ENCODE measurements at regions not wholly inside any gene's neighbourhood (a gene's known extent, or its start where the extent isn't known, plus 50 kb on each side); places are given as distances from the start of the nearest gene placed in this dataset.

DNA sequence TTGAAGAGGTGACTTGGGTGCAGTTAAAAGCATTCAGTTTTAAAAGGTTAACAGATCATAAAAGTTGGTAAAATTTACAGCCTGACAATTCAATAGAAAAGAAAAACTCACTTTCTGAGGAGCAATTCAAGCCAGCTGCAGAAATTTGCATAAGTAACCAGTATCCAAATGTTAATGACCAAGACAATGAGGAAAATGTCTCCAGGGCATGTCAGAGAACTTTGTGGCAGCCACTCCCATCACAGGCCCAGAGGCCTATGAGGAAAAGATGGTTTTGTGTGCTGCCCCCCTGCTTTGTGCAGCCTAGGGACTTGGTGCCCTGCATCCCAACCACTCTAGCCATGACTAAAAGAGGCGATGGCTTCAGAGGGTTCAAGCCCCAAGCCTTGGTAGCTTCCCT, 1406.5 kb upstream of the ACO1 start:
- Histone ChIP-seq H3K27ac (ENCODE audit: control insufficient read depth, insufficient read depth, low read length) (no peak overlapping the region), H3K4me2 (ENCODE audit: control insufficient read depth, extremely low read depth, insufficient read depth, low read depth, low read length) (no peak overlapping the region), H3K79me2 (ENCODE audit: control insufficient read depth, insufficient read depth, low read length) (no peaks in the 10 kb centered on the region), H3K36me3 (ENCODE audit: control insufficient read depth in 2 of 2, extremely low read depth in 1 of 2, insufficient read depth in 2 of 2, low read length in 2 of 2) (no peaks in the 10 kb centered on the region), H3K9ac (ENCODE audit: control insufficient read depth, extremely low read depth, insufficient read depth, low read length) (no peak overlapping the region), H3K9me3 (ENCODE audit: control insufficient read depth, low read depth, low read length) (no peaks in the 10 kb centered on the region), H3K9me1 (ENCODE audit: control insufficient read depth, extremely low read depth, insufficient read depth, low read length) (no peaks in the 10 kb centered on the region), H3K27me3 (ENCODE audit: control insufficient read depth, extremely low read depth, insufficient read depth, low read length) (no peaks in the 10 kb centered on the region), H3K4me3 (ENCODE audit: control insufficient read depth in 2 of 3, extremely low read depth in 1 of 3, insufficient read depth in 2 of 3, low read depth in 1 of 3, low read length in 3 of 3) (no peak overlapping the region), H4K20me1 (ENCODE audit: control insufficient read depth, extremely low read depth, insufficient read depth, low read length) (no peaks in the 10 kb centered on the region), H2AFZ (ENCODE audit: control insufficient read depth, low read length) (no peak overlapping the region), H3K4me1 (ENCODE audit: control insufficient read depth, extremely low read depth, insufficient read depth, low read length) (no peaks in the 10 kb centered on the region)
- no peak for TF ChIP-seq CTCF (optimal IDR thresholded peaks at IDR 0.05 in 1 of 3, IDR thresholded peaks at IDR 0.05 in 1 of 3, conservative IDR thresholded peaks at IDR 0.05 in 1 of 3; ENCODE audit: extremely low read depth in 1 of 3, insufficient read depth in 2 of 3, low read length in 3 of 3)
- TF ChIP-seq EZH2 (IDR thresholded peaks at IDR 0.05; ENCODE audit: low read length) = no peak
- no peak for FAIRE-seq
- no peak for DNase-seq (ENCODE audit: low read depth, low spot score)
- dilution Hi-C loops (cut with MboI; ENCODE audit: extremely low pct_ligation_motif_present, low sequenced_read_pairs) = no loop called here

GRCh38 chr9:30982301-30982700, 1402.1 kb upstream of the ACO1 start:
- H3K27me3 ChIP-seq (ENCODE audit: control insufficient read depth, extremely low read depth, insufficient read depth, low read length) = no peaks in the 10 kb centered on the region
- no peaks in the 10 kb centered on the region for H3K36me3 ChIP-seq (ENCODE audit: control insufficient read depth in 2 of 2, extremely low read depth in 1 of 2, insufficient read depth in 2 of 2, low read length in 2 of 2)
- no peak for TF ChIP-seq EZH2 (IDR thresholded peaks at IDR 0.05; ENCODE audit: low read length)
- no peak for TF ChIP-seq CTCF (optimal IDR thresholded peaks at IDR 0.05 in 1 of 3, IDR thresholded peaks at IDR 0.05 in 1 of 3, conservative IDR thresholded peaks at IDR 0.05 in 1 of 3; ENCODE audit: extremely low read depth in 1 of 3, insufficient read depth in 2 of 3, low read length in 3 of 3)
- DNase-seq (ENCODE audit: low read depth, low spot score) (no peak), FAIRE-seq (no peak)
- no peak overlapping the region for H2AFZ ChIP-seq (ENCODE audit: control insufficient read depth, low read length)
- no peaks in the 10 kb centered on the region for H3K9me3 ChIP-seq (ENCODE audit: control insufficient read depth, low read depth, low read length)
- no peak overlapping the region for H3K27ac ChIP-seq (ENCODE audit: control insufficient read depth, insufficient read depth, low read length)
- H3K79me2 ChIP-seq (ENCODE audit: control insufficient read depth, insufficient read depth, low read length) = no peaks in the 10 kb centered on the region
- H3K4me3 ChIP-seq (ENCODE audit: control insufficient read depth in 2 of 3, extremely low read depth in 1 of 3, insufficient read depth in 2 of 3, low read depth in 1 of 3, low read length in 3 of 3) = no peak overlapping the region
- H3K4me2 ChIP-seq (ENCODE audit: control insufficient read depth, extremely low read depth, insufficient read depth, low read depth, low read length) = no peak overlapping the region
- no peaks in the 10 kb centered on the region for H3K4me1 ChIP-seq (ENCODE audit: control insufficient read depth, extremely low read depth, insufficient read depth, low read length)
- H3K9ac ChIP-seq (ENCODE audit: control insufficient read depth, extremely low read depth, insufficient read depth, low read length) = no peak overlapping the region
- no peaks in the 10 kb centered on the region for H3K9me1 ChIP-seq (ENCODE audit: control insufficient read depth, extremely low read depth, insufficient read depth, low read length)
- dilution Hi-C loops (cut with MboI; ENCODE audit: extremely low pct_ligation_motif_present, low sequenced_read_pairs) = no loop called here
- H4K20me1 ChIP-seq (ENCODE audit: control insufficient read depth, extremely low read depth, insufficient read depth, low read length) = no peaks in the 10 kb centered on the region

All from keratinocyte (primary cell).